Epidermal melanocyte (primary cell): ENCODE measurements at regions not wholly inside any gene's neighbourhood (a gene's known extent, or its start where the extent isn't known, plus 50 kb on each side); places are given as distances from the start of the nearest gene placed in this dataset.

Source experiments
- DNase-seq: peaks from one replicate; pipeline ENCODE4 v3.0.0; 2011; ENCODE audit warnings: low spot score; ENCODE audit not compliant: insufficient read length

DNA sequence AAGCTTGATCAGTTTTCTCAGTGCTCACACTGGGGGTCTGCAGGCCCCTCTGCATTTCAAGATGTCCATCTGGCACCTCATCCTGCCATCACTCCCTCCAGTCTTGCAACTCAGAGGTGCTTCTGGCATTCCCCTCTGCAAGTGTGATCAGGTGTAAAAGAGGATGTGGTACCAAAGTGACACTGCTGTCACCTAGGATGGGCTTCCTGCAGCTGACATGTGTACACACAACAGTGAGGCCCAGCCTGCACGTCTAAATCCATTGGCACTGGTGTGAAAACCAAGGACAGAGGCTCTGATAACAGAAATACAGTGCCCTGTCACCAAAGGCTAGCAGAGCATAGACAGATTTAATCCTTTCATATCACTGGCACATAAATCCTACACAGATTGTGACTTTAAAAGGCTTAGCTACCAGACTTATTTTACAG lies 162.5 kb upstream of the CELF2 start:
- DNase-seq = no peak

DNA sequence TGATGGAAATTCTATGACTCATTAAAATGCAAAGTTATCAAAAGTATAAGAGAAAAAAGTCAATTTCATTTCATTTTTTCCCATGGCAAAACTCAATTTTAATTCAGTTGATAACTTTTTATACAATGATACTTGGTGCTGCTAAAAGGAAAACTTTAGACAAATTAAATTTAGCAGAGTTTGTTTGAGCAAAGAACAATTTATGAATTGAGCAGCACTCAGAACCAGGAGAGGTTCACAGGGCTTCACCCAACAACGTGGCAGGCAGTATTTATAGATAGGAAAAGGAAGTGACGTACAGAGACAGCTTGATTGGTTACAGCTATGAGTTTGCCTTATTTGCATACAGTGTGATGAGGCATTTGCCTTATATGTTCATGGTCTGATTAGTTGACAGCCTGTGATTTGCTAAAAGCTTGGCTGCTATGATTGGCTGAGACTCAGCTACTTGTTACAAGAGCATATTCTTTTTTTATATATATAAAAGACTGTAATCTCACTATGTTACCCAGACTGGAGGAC lies 157.2 kb upstream of the CELF2 start:
- no peak for DNase-seq

DNA sequence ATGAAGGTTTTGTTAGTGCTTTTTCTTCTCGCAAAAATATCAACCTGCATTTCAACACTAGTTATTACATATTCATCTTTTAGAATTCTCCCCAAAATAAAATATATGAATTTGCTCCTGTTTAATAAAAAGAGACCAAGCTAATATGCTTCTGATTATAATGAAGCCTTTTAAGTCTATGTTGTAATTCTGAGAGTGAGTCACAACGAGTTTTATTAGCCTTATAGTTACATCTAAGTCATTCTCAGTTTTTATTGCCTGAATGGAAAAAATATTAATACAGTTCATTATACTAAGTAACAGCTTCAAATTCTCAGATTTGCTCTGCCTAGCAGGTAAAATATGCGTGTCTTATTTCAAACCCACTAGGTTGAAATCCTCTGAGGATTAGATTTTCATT lies 152.4 kb upstream of the CELF2 start:
- no peak for DNase-seq

DNA sequence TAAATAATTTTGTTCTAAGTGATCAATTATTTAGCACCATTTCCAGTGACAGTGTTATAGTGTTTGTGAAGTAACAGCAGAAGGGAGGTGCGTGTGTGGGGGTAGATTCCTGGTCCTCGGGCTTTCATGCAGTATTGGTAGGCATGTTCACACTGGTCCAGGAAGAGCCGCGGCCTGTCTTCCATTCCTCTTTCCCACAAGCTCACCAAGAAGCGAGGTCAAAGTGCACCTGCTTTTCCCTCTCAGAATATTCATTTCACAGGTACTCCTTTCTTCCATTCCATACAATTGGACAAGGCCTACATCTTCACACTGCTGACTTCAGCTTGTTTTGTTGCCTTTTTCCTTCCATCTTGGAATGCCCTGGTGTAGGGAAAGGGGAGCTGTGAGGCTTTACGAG lies 151.8 kb upstream of the CELF2 start:
- DNase-seq = no peak

DNA sequence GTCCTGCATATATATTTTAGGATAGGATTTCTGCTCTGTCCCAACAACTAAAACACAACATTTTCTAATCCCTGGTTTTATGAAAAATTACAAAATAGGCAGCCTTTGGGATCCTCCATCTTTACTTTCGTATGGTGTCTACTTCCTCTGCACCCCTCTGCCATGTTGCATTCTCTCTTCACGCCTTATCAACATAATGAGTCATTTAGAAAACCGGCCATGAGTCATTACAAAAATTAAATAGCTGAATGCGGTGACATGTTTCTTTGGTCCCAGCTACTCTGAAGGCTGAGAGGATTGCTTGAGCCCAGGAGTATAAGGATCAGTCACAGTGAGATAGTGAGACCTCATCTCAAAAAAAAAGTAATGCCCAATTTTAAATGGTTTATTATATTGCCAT lies 148.1 kb upstream of the CELF2 start:
- DNase-seq = no peak

DNA sequence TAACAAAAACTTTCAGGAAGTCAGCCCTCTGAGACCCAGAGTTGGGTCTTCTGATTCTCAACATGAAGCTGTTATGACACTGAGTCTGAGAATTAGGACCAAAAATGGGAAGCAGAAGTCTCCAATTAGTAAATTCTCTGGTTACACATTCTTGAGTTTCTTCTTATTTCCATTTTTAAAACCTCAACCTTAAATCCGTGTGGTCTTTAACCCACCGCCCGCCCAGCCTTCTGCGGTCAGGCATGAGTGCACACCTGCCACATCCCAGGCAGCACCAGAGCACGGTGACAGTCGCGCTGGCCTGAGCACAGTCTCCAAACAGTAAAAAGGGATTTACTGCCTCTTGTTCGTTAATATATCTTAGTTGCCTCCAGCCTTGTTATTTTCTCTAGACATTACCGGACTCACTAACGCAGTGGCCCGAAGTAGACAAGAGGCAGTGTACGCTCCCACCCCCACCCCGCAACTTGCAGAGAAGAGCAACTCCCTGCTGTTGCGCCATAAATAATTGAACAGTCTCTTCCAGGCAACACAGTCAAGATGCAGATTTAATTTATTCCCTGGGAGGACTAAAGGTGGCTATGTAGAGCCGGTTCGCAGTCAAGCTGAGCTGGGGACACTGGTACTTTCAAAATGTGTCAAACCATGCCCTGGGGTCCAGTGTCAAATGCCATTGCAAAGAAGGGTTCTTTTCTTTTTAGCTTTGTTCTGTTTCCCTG lies 147.0 kb upstream of the CELF2 start:
- DNase-seq = no peak

DNA sequence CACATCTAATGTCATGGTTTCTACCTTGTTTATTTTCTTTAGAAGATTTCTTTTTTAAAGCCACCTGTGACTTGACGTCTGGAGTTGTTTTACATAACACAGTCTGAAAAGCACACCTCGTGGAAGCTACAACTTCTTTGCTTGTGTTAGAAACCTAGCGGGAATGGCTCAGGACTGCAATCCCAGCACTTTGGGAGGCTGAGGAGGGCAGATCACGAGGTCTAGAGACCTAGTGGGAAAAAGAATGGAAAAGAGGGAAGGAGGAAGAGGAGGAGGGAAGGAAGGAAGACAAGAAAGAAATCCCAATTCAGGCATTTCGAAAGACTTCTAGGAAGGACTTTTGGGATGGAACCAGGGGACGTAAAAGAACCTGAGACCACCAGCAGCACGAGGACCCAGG lies 146.3 kb upstream of the CELF2 start:
- DNase-seq = no peak

DNA sequence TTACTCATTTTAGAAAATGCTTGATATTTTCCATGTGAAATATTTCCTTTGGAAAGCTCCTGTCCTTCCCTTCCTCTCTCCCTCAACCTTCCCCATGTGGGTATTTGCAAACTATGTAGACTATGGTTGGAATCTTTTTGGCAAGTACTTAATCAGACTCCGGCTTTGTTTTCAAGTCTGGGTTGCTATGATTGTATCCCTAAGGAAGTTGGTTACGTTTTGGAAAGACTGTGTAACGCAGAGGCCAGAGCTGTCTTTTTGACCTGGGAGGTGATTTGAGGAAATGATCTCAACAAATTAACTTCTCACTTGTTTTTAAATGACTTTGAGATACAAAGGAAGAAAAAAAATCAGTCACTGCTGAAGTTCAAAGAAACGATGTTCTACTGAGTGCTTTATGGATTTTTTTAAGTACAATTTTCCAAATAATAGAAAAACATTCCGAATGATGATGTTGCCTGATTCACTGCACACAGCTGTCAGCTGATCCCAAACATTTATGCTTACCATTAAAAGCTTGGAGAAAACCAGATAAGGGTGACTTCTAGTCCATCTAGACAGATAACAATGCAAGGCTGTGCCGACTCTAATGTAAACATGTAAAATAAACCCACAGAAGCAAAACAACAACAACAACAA lies 145.5 kb upstream of the CELF2 start:
- DNase-seq = no peak

DNA sequence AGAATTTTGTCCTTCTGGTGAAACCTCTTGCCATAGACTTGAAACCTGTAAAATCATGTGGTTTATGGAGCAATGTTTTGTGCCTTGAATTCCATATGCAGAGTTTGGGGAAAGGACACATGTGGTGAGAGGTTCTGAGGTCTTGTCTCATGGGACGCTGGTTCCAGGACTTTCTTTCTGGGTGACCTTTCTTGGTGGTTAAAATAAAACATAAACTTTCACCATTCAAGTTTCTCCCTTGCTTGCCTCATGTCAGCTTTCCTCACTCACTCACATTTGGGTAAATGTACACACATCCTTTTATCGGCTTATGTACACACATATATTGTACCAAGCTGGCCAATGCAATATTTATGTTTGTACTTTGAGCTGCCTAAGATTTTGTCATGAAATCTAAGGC lies 144.9 kb upstream of the CELF2 start:
- no peak for DNase-seq

DNA sequence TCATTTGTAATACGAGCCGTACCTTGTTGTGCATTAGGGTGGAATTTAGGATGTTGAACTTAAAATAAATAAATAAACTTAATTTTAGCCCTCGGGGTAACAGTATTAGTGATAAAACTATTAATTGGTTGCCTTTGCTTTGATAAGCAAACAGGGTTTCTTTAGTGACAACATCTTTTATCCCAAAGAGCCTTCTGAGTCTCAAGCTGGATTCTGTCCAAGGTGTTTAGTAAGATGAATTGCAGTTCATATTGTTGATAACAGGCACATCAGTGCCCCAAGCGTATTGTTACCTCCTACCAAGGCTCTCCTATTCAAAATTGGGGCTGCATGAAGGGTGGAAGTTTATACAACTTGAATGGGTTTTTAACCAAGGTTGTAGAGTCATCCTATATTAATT lies 144.4 kb upstream of the CELF2 start:
- DNase-seq = no peak

DNA sequence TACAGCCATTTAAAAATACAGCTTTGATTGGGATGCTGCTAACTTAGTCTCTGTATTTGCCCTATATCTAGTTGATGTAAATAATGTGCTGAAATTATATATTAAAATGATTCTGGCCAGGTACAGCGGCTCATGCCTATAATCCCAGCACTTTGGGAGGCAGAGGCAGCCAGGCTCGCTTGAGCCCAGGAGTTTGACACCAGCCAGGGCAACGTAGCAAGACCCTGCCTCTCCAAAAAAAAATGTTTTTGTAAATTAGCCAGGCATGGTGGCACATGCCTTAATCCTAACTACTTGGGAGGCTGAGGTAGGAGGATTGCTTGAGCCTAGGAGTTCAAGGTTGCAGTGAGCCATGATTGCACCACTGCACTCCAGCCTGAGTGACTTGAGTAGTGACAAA lies 143.8 kb upstream of the CELF2 start:
- DNase-seq = no peak

DNA sequence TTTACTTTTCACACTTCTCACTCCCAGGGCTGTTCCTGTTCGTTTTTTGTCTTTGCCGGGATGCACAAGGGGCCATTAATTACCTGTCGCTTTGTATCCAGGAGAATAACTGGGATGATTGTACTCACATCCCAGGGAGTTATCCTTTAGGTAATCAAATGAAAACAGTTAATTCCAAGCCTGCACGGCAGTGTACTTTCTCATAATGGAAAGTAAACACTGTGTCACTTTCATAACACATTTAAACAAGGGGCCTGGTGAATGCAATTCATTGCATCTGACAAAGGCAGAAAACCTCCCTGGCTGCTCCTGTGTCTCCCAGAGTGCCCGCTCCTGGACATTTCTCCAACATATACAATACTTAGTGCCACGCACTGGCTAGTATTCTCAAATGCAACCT lies 138.7 kb upstream of the CELF2 start:
- DNase-seq = no peak

DNA sequence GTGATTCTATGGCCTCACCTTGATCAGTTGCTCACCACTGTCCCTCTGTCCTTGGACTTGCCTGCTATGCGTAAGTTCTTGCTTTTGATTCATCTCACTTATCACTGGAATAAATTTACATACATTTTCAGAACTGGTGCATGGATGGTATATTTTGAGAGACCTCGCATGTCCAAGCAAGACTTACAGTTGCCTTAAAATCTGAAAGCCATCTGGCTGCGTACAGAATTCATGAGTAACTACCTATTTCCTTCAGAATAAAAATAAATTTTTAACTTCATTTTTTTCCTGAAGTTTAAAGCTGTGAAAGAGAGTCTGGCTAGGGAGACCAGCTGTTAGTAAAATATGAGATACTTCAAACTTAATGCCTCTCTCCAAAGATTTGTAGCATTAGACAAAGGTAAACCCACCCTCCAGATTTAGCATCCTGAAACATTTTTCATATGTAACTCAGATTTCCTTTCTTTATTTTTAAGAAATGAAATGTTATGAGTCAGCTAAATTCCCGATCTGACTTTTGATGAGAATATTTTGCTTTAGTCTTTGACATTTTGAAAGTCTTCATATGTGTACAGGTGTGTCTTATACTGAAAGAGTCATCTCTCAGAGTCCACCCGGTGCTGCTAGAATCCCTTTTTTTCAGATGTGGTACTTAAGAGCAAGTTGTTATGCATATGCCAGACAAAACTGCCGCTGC lies 136.4 kb upstream of the CELF2 start:
- no peak for DNase-seq

DNA sequence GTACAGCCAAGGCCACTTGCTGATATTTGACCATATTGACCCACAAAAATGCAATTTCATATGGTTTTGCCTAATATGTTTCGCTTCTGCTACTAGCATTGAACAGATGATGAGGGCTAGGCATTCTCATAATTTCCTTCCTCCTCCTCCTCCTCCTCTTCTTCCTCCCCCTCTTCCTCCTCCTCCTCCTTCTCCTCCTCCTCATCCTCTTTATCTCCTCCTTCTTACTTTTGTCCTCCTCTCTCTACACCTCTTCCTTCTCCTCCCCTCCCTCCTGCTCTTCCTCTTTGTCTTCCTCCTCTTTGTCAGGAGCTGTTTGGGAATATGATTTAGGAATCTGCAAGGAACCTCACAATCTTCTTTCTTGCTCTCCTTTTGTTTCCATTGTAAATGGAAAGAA lies 133.9 kb upstream of the CELF2 start:
- no peak for DNase-seq

DNA sequence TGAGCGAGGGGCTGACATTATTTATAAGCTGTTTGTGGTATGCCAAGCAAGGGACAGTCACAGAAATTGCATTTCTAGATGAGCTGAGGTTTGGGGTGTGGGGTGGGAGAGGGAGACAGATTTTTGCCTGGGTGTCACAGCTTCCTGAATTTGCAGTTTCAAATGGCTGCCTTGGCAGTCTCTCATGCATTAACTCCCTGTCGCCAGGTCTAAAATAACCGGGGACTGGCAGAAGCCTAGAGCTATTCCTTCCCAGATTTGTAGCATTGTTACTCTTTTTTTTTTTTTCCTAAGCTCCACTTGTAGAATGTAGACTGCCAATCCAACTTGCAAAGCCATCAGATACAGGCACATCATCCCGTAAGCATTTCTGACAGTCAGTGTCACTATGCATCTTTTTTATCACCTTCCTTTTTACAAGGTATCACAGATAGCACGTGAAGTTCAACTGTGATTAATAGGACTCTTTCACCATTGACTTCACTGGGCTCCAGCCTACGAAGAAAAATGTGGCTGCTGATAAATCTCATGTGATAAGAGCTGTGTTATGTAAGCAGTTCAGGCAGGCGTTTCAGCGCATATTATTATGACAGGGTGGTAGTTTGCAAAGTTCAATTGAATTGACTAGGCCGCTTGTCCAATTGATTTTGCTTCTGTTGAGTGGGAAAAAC lies 130.7 kb upstream of the CELF2 start:
- DNase-seq = no peak

DNA sequence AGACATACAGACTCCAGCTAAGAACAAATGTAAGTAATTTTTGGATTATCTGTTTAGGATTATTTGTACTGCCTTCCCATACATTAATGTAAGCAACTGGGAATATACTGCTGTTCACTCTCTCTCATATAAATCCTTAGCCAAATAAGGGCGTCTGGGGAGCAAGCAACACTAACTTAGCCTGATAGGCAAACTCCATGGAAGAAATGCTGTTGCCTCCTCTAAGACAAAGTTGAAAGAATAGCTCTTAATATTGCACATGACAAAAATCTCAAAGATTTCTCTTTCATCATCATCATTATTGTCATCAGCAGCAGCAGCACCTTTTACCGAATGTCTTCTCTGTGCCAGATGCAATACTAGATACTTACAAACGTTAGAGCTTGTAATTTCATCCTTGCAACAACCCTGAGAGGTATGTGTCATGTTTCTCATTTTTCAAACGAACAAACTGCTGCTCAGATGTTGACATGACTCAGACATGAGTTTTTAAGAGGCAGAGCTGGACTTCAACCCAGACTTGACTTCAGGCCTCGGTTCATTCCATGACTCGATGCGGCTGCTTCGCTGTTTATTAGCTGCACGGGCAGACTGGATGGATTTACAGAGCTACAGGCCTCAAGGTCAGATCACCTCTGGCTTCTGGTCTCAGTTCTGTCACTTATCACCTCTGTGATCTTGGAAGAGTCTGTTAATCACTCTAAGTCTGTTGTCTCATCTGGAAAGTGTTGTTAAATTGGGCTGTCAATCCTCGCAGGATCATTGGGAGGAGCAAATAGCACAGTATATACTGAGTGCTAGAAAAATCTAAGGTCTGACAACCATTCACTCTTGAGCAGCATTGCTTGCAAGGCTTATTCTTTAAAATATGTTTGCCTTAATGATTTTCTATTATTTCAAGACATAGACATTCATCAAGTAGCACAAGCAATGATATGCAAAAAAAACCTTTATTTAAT lies 126.3 kb upstream of the CELF2 start:
- DNase-seq = no peak

DNA sequence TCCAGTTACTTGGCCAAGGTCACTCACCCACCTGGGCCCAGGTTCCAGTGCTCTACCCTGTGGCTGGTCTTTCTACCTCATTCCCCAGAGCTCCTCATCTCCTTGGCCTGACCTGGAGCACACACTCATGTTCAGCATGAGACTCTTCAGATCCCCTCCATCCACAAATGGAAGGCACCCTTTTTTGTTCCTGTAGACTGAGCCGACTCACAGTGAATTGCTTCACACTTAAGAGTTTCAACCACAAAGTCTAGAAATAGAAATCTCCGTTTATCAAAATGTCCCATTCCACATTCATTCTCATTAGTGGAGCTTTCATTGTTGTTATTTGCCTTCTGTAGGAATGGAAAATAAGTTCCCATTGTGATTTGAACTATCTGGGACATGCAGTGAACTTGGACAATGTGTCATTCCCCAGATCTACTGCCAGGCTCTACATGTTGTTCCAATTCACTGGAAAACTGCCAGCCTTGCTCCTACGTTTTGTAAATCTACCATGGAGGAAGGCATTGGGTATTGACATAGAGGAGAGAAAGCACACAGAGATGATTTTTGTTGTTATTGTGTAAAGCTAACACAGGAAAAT lies 125.3 kb upstream of the CELF2 start:
- DNase-seq = no peak

DNA sequence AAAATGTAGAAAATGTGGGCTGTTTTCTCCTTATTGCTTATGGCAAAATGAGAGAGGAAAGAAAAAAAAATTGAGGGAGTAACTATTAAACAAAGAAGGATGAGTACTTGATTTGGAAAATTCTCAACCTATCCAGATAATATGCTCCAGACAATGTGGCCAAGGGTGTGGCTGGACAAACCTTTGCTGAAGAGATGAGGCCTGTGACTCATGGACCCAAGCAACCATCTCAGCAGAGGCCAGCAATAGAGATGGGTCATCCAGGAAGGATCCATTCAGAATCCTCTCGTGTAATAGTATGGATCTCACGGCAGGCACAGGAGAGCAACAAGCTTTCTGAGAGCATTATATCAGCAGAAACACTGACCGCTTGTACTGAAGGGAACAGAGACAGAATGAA lies 120.3 kb upstream of the CELF2 start:
- DNase-seq = no peak

DNA sequence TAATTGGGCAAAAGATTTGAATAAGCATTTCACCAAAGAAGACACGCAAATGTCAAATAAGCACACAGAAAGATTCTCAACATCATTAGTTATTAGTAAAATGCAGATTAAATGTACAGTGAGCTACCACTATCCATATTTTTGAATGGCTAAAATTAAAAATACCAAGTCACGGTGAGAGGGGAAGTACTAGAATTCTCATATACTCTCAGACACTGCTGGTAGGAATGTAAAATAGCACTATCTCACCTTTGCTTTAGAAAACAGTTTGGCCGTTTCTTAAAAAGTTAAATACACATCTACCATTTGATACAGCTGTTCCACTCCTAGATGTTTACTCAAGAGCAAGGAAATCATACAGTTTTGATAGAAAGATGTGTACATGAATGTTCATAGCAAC lies 115.8 kb upstream of the CELF2 start:
- DNase-seq = no peak

DNA sequence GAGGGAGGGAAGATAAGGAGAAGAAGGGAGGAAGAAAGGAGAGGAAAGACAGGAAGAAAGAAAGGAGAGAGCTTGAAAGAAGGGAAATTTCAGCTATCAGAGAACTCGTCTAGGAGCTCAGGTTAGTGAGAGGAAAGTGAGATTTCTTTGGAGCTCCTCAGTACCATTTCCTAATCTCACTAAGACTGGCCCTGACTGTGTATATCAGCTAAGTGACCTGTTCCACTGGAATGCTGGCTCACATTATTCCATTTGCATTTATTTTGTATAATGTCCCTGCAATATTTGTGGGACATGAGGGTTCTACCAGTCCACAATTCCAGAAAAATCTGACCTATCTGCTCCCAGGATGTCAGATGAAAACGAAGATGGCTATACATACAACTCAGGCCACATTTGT lies 114.7 kb upstream of the CELF2 start:
- no peak for DNase-seq

DNA sequence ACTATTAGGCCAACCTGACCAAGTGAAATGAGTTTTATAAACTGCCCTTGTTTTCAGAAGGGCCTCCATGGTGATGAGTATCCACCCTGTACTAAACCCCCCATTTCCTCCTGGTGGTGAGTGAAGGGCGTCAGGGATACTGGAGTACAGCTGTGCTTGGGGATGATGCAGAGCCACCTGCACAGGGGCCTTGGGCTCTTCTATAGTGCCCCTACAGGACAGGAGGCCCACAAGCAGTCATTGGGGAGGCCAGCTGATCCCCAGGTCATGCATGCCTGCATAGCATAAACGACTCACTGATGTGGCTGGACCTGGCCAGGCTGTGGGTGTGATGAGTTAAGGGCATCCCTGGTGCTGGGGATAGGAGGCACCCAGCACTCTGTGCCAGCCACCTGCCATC lies 114.1 kb upstream of the CELF2 start:
- DNase-seq = no peak
